ENCODE measurements at regions not wholly inside any gene's neighbourhood (a gene's known extent, or its start where the extent isn't known, plus 50 kb on each side); places are given as distances from the start of the nearest gene placed in this dataset.

GRCh38 chr3:197615430-197615829 is 59.7 kb upstream of the BDH1 start:
- TF ChIP-seq, protein P1, sequence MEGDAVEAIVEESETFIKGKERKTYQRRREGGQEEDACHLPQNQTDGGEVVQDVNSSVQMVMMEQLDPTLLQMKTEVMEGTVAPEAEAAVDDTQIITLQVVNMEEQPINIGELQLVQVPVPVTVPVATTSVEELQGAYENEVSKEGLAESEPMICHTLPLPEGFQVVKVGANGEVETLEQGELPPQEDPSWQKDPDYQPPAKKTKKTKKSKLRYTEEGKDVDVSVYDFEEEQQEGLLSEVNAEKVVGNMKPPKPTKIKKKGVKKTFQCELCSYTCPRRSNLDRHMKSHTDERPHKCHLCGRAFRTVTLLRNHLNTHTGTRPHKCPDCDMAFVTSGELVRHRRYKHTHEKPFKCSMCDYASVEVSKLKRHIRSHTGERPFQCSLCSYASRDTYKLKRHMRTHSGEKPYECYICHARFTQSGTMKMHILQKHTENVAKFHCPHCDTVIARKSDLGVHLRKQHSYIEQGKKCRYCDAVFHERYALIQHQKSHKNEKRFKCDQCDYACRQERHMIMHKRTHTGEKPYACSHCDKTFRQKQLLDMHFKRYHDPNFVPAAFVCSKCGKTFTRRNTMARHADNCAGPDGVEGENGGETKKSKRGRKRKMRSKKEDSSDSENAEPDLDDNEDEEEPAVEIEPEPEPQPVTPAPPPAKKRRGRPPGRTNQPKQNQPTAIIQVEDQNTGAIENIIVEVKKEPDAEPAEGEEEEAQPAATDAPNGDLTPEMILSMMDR (IDR thresholded peaks at IDR 0.05) = no peak
- no peak for TF ChIP-seq POLR2AphosphoS5 (IDR thresholded peaks at IDR 0.05; ENCODE audit: low read depth, low read length)
- no peak for TF ChIP-seq REST (IDR thresholded peaks at IDR 0.05; ENCODE audit: insufficient read depth in 1 of 2, low read depth in 2 of 2, low read length in 1 of 2)
